GM12891 (cell line): ENCODE measurements at regions not wholly inside any gene's neighbourhood (a gene's known extent, or its start where the extent isn't known, plus 50 kb on each side); places are given as distances from the start of the nearest gene placed in this dataset.

Experiments
- DNase-seq: peaks from one replicate; pipeline ENCODE4 v3.0.0; 2011; ENCODE audit warnings: low spot score; ENCODE audit not compliant: insufficient read length
- FAIRE-seq: peaks from 2 replicates; lab custom pipeline; 2011; peaks lifted over from hg19 to GRCh38; lab: Jason Lieb, UNC
- PAX5 ChIP-seq: IDR thresholded peaks from 2 replicates; pipeline ENCODE4 v1.6.1; 2011; ENCODE audit warnings: low read length, moderate library complexity, mild to moderate bottlenecking; ENCODE audit not compliant: insufficient read depth, severe bottlenecking
- POLR2A ChIP-seq: IDR thresholded peaks from 2 replicates; pipeline ENCODE4 v1.6.1; 2011; ENCODE audit warnings: low read depth, low read length, control low read depth
- POLR2AphosphoS5 ChIP-seq: IDR thresholded peaks from 2 replicates; pipeline ENCODE4 v1.6.1; 2011; ENCODE audit warnings: low read depth, low read length, control low read depth
- POU2F2 ChIP-seq: IDR thresholded peaks from 2 replicates; pipeline ENCODE4 v1.6.1; 2011; ENCODE audit warnings: low read depth, mild to moderate bottlenecking, control low read depth, low read length, moderate library complexity
- SPI1 ChIP-seq: IDR thresholded peaks from 2 replicates; pipeline ENCODE4 v1.6.1; 2011; ENCODE audit warnings: low read depth, low read length, control low read depth
- TAF1 ChIP-seq: IDR thresholded peaks from 2 replicates; pipeline ENCODE4 v1.6.1; 2011; ENCODE audit warnings: low read depth, low read length, control low read depth

DNA sequence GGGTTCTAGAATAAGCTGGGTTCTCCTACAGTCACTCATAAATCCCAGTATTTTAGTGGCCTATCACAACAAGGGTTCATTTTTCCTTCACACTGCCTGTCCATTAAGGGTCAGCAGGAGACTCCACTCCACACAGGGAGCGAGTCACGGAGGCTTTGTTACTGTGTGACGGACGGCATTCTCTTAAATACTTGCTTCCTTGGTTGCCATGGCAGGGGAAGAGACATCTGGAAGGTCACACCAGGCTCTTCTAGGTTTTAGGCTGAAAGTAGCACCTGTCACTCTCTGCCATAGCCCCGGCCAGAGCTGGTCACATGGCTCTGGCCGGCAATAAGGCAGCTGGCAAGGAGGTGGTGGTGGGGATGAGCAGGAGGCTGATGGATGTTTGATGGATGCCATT, 89.4 kb upstream of the ANKRD34C start:
- FAIRE-seq (no peak), DNase-seq (no peak)
- TF ChIP-seq POLR2AphosphoS5 (no peak), SPI1 (no peak), POLR2A (no peak), PAX5 (no peak), TAF1 (no peak), POU2F2 (no peak)

DNA sequence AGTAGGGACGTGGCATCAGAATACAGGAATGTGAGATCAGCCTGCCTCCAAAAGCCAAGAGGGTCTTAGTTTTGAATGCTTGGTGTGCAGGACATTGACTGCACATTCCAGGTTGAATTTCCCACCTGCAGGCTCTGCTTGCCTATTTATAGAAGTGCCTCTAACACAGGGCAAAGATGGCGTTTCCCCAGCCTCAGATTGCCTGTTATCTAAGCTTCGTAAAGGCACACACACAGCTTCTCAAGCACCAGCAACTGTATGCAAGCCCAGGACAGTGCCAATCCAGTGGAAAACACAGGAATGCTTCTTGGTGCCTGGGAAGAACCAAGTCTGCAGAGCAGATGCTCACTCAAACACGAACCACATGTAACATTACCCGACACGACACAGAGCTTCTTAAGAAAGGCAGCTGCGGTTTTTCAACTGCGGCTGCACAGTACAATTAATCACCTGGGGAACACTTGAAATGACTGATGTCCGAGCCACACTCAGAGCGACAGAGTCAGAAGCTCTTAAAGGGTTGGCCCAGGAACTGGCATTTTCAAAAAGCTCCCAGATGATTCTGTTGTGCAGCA, 90.0 kb upstream of the ANKRD34C start:
- DNase-seq (no peak), FAIRE-seq (no peak)
- TF ChIP-seq PAX5 (no peak), POU2F2 (no peak), TAF1 (no peak), POLR2A (no peak), SPI1 (no peak), POLR2AphosphoS5 (no peak)

DNA sequence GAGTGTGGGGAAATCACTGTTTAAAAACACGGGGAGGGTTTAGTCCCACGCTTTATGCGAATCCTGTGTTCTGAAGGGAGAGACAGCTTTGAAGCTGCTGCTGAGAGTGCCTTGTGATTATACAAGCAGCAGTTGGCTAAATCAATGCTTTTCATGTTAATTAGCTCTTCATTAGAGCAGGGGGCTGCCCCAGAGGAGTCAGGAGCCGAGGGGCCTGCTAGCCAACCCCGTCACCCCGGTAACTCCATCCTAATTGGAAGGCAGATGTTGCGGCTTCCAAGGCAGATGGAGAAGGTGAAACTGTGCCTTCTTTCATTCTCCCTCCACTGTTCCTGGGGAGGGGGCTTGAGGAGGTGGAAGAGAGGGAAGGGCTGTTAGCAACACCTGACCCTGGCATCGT, 92.4 kb upstream of the ANKRD34C start:
- FAIRE-seq (no peak), DNase-seq (no peak)
- no peak for TF ChIP-seq POLR2AphosphoS5
- no peak for TF ChIP-seq TAF1
- no peak for TF ChIP-seq POU2F2
- TF ChIP-seq SPI1 = no peak
- TF ChIP-seq POLR2A = no peak

DNA sequence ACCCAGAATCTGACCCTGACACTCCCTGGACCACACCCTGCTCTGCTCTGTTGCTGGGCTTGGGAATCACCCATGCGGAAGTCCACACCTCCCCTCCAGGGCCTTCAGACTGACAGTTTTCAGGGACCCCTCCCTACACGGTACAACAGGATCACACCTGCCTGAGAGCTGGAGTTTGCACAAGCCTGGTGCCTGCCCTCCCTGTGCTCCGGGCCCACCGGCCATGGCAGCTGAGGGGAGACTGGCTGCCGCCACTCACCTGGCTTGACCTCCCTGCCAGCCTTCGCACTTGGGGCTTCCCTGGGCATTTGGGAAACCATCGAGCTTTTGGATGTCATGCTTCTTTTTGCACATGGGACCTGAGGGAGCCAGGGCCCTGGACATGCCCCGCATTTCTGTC, 95.9 kb upstream of the ANKRD34C start:
- DNase-seq (no peak), FAIRE-seq (no peak)
- TF ChIP-seq SPI1 = no peak

DNA sequence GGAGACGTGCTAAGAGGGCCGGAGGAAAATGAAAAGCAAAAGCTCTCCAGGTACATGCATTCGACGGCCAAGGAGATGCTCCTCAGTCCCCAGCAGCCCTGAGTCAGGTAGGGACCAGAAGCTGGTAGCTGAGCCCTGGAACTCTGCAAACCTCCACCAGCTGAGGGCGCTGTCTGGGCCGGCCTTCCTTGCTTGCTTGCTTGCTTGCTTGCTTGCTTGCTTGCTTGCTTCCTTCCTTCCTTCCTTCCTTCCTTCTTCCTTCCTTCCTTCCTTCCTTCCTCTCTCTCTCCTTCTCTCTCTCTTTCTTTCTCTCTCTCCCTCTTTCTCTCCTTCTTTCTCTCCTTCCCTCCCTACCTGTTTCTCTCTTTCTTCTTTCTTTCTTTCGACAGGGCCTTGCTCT, 94.6 kb upstream of the RASGRF1 start:
- no peak for FAIRE-seq
- TF ChIP-seq PAX5 (no peak), TAF1 (no peak), POU2F2 (no peak), POLR2A (no peak), SPI1 (no peak), POLR2AphosphoS5 (no peak)
- no peak for DNase-seq

DNA sequence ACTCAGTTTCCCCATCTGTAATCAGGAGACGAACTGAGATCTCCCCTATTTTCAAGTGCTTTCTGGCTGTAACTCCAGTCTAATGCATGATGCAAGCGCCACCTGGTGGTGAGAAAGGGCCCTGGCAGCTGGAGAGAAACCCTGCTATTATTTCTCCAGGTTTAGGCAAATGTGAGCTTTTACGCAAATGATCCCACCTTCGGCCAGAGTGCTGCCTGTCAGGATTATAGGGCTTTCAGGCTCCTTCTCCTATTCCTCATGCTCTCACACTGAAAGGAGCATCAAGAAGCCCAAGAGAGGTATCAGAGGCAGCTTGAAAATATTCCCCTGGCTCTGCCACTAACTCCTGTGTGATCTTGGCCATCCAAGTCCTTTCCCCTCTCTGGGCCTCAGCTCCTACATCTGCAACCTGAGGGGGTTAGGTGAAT, 93.9 kb upstream of the RASGRF1 start:
- FAIRE-seq (peak; percentile 78), DNase-seq (peak; percentile 44)
- TF ChIP-seq PAX5 (no peak), SPI1 (no peak), TAF1 (no peak), POU2F2 (no peak), POLR2AphosphoS5 (no peak), POLR2A (no peak)

GRCh38 chr15:79180318-79180717, 89.7 kb upstream of the RASGRF1 start:
- DNase-seq (no peak), FAIRE-seq (no peak)
- no peak for TF ChIP-seq SPI1
- TF ChIP-seq POLR2A = no peak
- no peak for TF ChIP-seq POLR2AphosphoS5
- TF ChIP-seq PAX5 = no peak
- TF ChIP-seq POU2F2 = no peak
- no peak for TF ChIP-seq TAF1

GRCh38 chr15:79179597-79179996, 89.0 kb upstream of the RASGRF1 start:
- TF ChIP-seq PAX5 = no peak
- no peak for TF ChIP-seq SPI1
- DNase-seq (no peak), FAIRE-seq (no peak)

- TF ChIP-seq POLR2A = no peak
- DNase-seq (no peak), FAIRE-seq (no peak)
Observed at GRCh38 chr15:79179108-79179561, 88.6 kb upstream of the RASGRF1 start.

GRCh38 chr15:79178594-79178993, 88.0 kb upstream of the RASGRF1 start:
- DNase-seq (no peak), FAIRE-seq (no peak)
- no peak for TF ChIP-seq POLR2A
- no peak for TF ChIP-seq POLR2AphosphoS5
- TF ChIP-seq PAX5 = no peak
- TF ChIP-seq SPI1 = no peak
- TF ChIP-seq TAF1 = no peak
- no peak for TF ChIP-seq POU2F2

- TF ChIP-seq PAX5 (no peak), SPI1 (no peak), TAF1 (no peak), POLR2A (no peak), POU2F2 (no peak), POLR2AphosphoS5 (no peak)
- FAIRE-seq (no peak), DNase-seq (no peak)
Observed at GRCh38 chr15:79176151-79176550, 85.6 kb upstream of the RASGRF1 start.
